Hepatocyte (in vitro differentiated cells): ENCODE measurements at regions not wholly inside any gene's neighbourhood (a gene's known extent, or its start where the extent isn't known, plus 50 kb on each side); places are given as distances from the start of the nearest gene placed in this dataset.
"Not testable (repeated sequence)": the region's sequence is repeated elsewhere in the genome, so short reads cannot be mapped to it uniquely, and the experiment has no call there.

Experiments
- DNase-seq: peaks from one replicate; pipeline ENCODE4 v3.0.0-alpha.2; 2016; ENCODE audit warnings: low spot score
- H2AFZ ChIP-seq: fragments of 200-600 bp; sonication (generic); 2 replicates; pipeline ENCODE4 v1.6.0; 2016; ENCODE audit warnings: antibody characterized with exemption, mild to moderate bottlenecking
- H3K27ac ChIP-seq: fragments of 200-600 bp; sonication (generic); 2 replicates; pipeline ENCODE4 v1.5.1; 2016; ENCODE audit warnings: mild to moderate bottlenecking
- H3K27me3 ChIP-seq: fragments of 200-600 bp; sonication (generic); 2 replicates; pipeline ENCODE4 v1.6.1; 2016
- H3K36me3 ChIP-seq: fragments of 200-600 bp; sonication (generic); replicated peaks from 2 replicates; pipeline ENCODE4 v1.5.1; 2016; ENCODE audit warnings: low read depth; ENCODE audit not compliant: insufficient read depth
- H3K4me1 ChIP-seq: fragments of 200-600 bp; sonication (generic); 2 replicates; pipeline ENCODE4 v1.5.1; 2016; ENCODE audit warnings: mild to moderate bottlenecking, moderate library complexity; ENCODE audit not compliant: insufficient read depth
- H3K4me2 ChIP-seq: fragments of 200-600 bp; sonication (generic); 2 replicates; pipeline ENCODE4 v1.6.0; 2016
- H3K4me3 ChIP-seq: fragments of 200-600 bp; sonication (generic); 2 replicates; pipeline ENCODE4 v1.5.1; 2016; ENCODE audit warnings: mild to moderate bottlenecking
- H3K79me2 ChIP-seq: fragments of 200-600 bp; sonication (generic); 2 replicates; pipeline ENCODE4 v1.6.0; 2017; ENCODE audit warnings: mild to moderate bottlenecking
- H3K9me2 ChIP-seq: fragments of 200-600 bp; sonication (generic); replicated peaks from 2 replicates; pipeline ENCODE4 v1.6.0; 2017; ENCODE audit warnings: mild to moderate bottlenecking; ENCODE audit not compliant: insufficient read depth
- H3K9me3 ChIP-seq: fragments of 200-600 bp; sonication (generic); 2 replicates; pipeline ENCODE4 v1.5.1; 2016; ENCODE audit warnings: low read depth, mild to moderate bottlenecking
- H4K20me1 ChIP-seq: fragments of 200-600 bp; sonication (generic); 2 replicates; pipeline ENCODE4 v1.6.0; 2016; ENCODE audit warnings: mild to moderate bottlenecking; ENCODE audit not compliant: insufficient read depth, poor library complexity, severe bottlenecking
- CTCF ChIP-seq: fragments of 200-600 bp; sonication (generic); IDR thresholded peaks from 2 replicates; pipeline ENCODE4 v1.5.1; 2016; ENCODE audit warnings: antibody characterized with exemption, mild to moderate bottlenecking; ENCODE audit not compliant: poor library complexity
- EZH2 ChIP-seq: fragments of 200-600 bp; sonication (generic); IDR thresholded peaks from 2 replicates; pipeline ENCODE4 v1.6.1; 2016; ENCODE audit warnings: antibody characterized with exemption, mild to moderate bottlenecking, borderline replicate concordance
- EZH2phosphoT487 ChIP-seq: fragments of 200-600 bp; sonication (generic); IDR thresholded peaks from one replicate; pipeline ENCODE4 v1.6.1; 2018; ENCODE audit warnings: antibody characterized with exemption, mild to moderate bottlenecking, low read depth, moderate library complexity; ENCODE audit not compliant: unreplicated experiment, severe bottlenecking
- WGBS: methylation state at CpG from one replicate; pipeline ENCODE4 v1.1.6; 2016; ENCODE audit warnings: low lambda C conversion rate; ENCODE audit errors: missing lambda C conversion rate; 5-methylcytosine and 5-hydroxymethylcytosine counted together

- Histone ChIP-seq H3K36me3 (no peaks in the 10 kb centered on the region), H3K9me3 (no peaks in the 10 kb centered on the region), H3K4me3 (no peak overlapping the region), H3K27ac (no peak overlapping the region), H4K20me1 (no peaks in the 10 kb centered on the region), H3K4me2 (no peak overlapping the region), H2AFZ (no peak overlapping the region), H3K9me2 (no peaks in the 10 kb centered on the region), H3K79me2 (no peaks in the 10 kb centered on the region), H3K27me3 (no peaks in the 10 kb centered on the region), H3K4me1 (no peaks in the 10 kb centered on the region)
- no peak for TF ChIP-seq CTCF
- TF ChIP-seq EZH2, result no peak
- TF ChIP-seq EZH2phosphoT487, result no peak
- DNase-seq, result no peak
- WGBS, result 74% methylated on average over 4 of the region's 4 CpGs
These were observed 164.2 kb upstream of the SPANXN4 start for GRCh38 chrX:142861557-142861956.

DNA sequence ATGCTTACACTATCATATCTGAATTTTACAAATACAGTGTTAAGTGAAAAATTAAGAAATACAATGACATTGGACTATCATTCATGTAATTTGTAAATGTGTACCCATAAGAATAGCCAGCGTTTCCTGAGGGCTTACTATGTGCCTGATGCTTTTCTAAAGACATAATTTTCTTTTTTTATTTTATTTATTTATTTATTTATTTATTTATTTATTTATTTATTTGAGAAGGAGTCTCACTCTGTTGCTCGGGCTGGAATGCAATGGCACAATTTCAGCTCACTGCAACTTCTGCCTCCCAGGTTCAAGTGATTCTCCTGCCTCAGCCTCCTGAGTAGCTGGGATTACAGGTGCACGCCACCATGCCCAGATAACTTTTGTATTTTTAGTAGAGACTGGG is 159.5 kb upstream of the SPANXN4 start:
- H3K27ac ChIP-seq, H3K36me3 ChIP-seq, H3K9me2 ChIP-seq, DNase-seq, H3K9me3 ChIP-seq, H3K79me2 ChIP-seq, H4K20me1 ChIP-seq, H3K4me3 ChIP-seq, H2AFZ ChIP-seq, H3K27me3 ChIP-seq, H3K4me1 ChIP-seq, H3K4me2 ChIP-seq: not testable (repeated sequence)
- WGBS, result 72% methylated on average over 3 of the region's 3 CpGs

DNA sequence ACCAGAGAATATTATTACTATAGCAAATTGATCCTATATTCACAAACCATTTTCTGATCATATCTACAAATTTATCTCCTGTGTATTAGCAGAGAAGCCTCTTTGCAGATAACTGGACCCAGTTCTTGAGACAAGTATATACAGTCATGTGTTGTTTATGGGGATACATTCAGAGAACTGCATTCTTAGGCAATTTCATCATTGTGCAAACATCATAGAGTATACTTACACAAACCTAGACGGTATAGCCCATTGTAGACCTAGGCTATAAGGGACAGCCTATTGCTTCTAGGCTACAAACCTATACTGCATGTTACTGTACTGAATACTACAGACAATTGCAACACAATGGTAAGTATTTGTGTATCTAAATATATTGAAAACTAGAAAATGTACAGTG is 152.5 kb upstream of the SPANXN4 start:
- no peak for DNase-seq
- H3K4me3 ChIP-seq, result no peak overlapping the region
- H3K79me2 ChIP-seq, result no peaks in the 10 kb centered on the region
- TF ChIP-seq EZH2 (no peak), CTCF (no peak), EZH2phosphoT487 (no peak)
- H3K4me1 ChIP-seq, result no peaks in the 10 kb centered on the region
- H4K20me1 ChIP-seq, result no peaks in the 10 kb centered on the region
- H3K9me3 ChIP-seq, result no peaks in the 10 kb centered on the region
- no peak overlapping the region for H3K27ac ChIP-seq
- no peaks in the 10 kb centered on the region for H3K27me3 ChIP-seq
- H2AFZ ChIP-seq, result no peak overlapping the region
- H3K4me2 ChIP-seq, result no peak overlapping the region
- H3K9me2 ChIP-seq, result no peaks in the 10 kb centered on the region
- 61% methylated on average over 1 of the region's 1 CpG for WGBS
- no peaks in the 10 kb centered on the region for H3K36me3 ChIP-seq

GRCh38 chrX:142884881-142885280 is 140.8 kb upstream of the SPANXN4 start:
- Histone ChIP-seq H3K27ac (no peak overlapping the region), H3K4me3 (no peak overlapping the region), H3K9me2 (no peaks in the 10 kb centered on the region)

More at GRCh38 chrX:142884881-142885280, 140.8 kb upstream of the SPANXN4 start:
- Histone ChIP-seq H3K79me2 (no peaks in the 10 kb centered on the region), H3K4me1 (no peaks in the 10 kb centered on the region), H3K9me3 (no peaks in the 10 kb centered on the region), H3K36me3 (no peaks in the 10 kb centered on the region), H3K4me2 (no peak overlapping the region), H4K20me1 (no peaks in the 10 kb centered on the region), H3K27me3 (no peaks in the 10 kb centered on the region), H2AFZ (no peak overlapping the region)
- WGBS, result 68% methylated on average over 3 of the region's 3 CpGs
- TF ChIP-seq EZH2 (no peak), EZH2phosphoT487 (no peak), CTCF (no peak)
- DNase-seq, result peak; percentile 10
